B cell (primary cell): ENCODE measurements at regions not wholly inside any gene's neighbourhood (a gene's known extent, or its start where the extent isn't known, plus 50 kb on each side); places are given as distances from the start of the nearest gene placed in this dataset.

Experiments
- ATAC-seq: fragments of 200-7000 bp; cut with Tn5 transposase; one replicate; pipeline ENCODE4 v1.10.0; 2021; ENCODE audit warnings: low read depth, mild to moderate bottlenecking, moderate number of reproducible peaks, moderate library complexity
- CTCF ChIA-PET: fragments of 350-600 bp; sonication (Branson Sonifier 250); formaldehyde crosslinking; loops from one replicate; lab custom pipeline; 2021; ENCODE audit warnings: antibody characterized with exemption, inconsistent platforms; lab: Charles Lee
- POLR2A ChIA-PET: fragments of 350-600 bp; sonication (Branson Sonifier 250); formaldehyde crosslinking; loops from one replicate; lab custom pipeline; 2021; ENCODE audit warnings: antibody characterized with exemption; lab: Charles Lee
- DNase-seq: peaks from one replicate; pipeline ENCODE4 v3.0.0; 2013
- H2AFZ ChIP-seq: 2 replicates; pipeline ENCODE4 v1.6.1; 2012; ENCODE audit warnings: mild to moderate bottlenecking, low read depth, low read length; ENCODE audit not compliant: insufficient read depth, poor library complexity, severe bottlenecking
- H3K27ac ChIP-seq, 2 donors: 1 replicate in 1 of 2; 2 replicates in 1 of 2; pipeline ENCODE4 v1.5.1; 2012 to 2013; ENCODE audit warnings: low read length in 2 of 2, mild to moderate bottlenecking in 2 of 2, moderate library complexity in 1 of 2
- H3K27me3 ChIP-seq, 4 experiments: fragments of 200-600 bp in 1 of 4; sonication (generic) in 1 of 4; replicated peaks in 1 of 4; 1 replicate in 2 of 4; 2 replicates in 2 of 4; pipeline versions ENCODE4 v1.6.1 to v1.7.0; 2013 to 2016; ENCODE audit warnings: low read length in 3 of 4, mild to moderate bottlenecking in 2 of 4, mixed read lengths in 1 of 4, moderate library complexity in 1 of 4; ENCODE audit not compliant: insufficient read depth in 4 of 4, control insufficient read depth in 3 of 4; ENCODE audit errors: control extremely low read depth in 1 of 4
- H3K36me3 ChIP-seq, 2 experiments: replicated peaks in 1 of 2; 1 replicate in 1 of 2; 2 replicates in 1 of 2; pipeline versions ENCODE4 v1.6.1 to v1.7.1; 2013; ENCODE audit warnings: low read length in 1 of 2; ENCODE audit not compliant: insufficient read depth in 2 of 2, control insufficient read depth in 1 of 2; ENCODE audit errors: control extremely low read depth in 1 of 2, extremely low read depth in 1 of 2
- H3K4me1 ChIP-seq, 2 donors: fragments of 200-600 bp in 1 of 2; sonication (generic) in 1 of 2; 1 replicate in 1 of 2; 2 replicates in 1 of 2; pipeline versions ENCODE4 v1.5.1 to v1.6.1; 2013 to 2017; ENCODE audit warnings: low read length in 2 of 2; ENCODE audit not compliant: control insufficient read depth in 2 of 2, insufficient read depth in 2 of 2
- H3K4me2 ChIP-seq: replicated peaks from 2 replicates; pipeline ENCODE3; 2012; ENCODE audit warnings: mild to moderate bottlenecking, low read depth, low read length; ENCODE audit not compliant: poor library complexity, severe bottlenecking
- H3K4me3 ChIP-seq, 5 experiments: fragments of 200-600 bp in 1 of 5; sonication (generic) in 1 of 5; 1 replicate in 3 of 5; 2 replicates in 2 of 5; pipeline versions ENCODE4 v1.5.1 to v1.7.0; 2011 to 2016; ENCODE audit warnings: low read length in 4 of 5, mild to moderate bottlenecking in 4 of 5, low read depth in 2 of 5, control low read depth in 1 of 5, moderate library complexity in 1 of 5; ENCODE audit not compliant: insufficient read depth in 1 of 5; ENCODE audit errors: control extremely low read depth in 1 of 5, extremely low read depth in 1 of 5
- H3K79me2 ChIP-seq: fragments of 200-600 bp; sonication (generic); one replicate; pipeline ENCODE4 v1.6.0; 2016; ENCODE audit warnings: low read length; ENCODE audit not compliant: control insufficient read depth, insufficient read depth
- H3K9ac ChIP-seq: fragments of 200-600 bp; sonication (generic); 2 replicates; pipeline ENCODE4 v1.6.1; 2017; ENCODE audit warnings: mild to moderate bottlenecking, low read length, moderate library complexity
- H3K9me3 ChIP-seq, 3 donors: one replicate each; pipeline versions ENCODE4 v1.6.1 to v1.7.1; 2013; ENCODE audit warnings: low read length in 2 of 3; ENCODE audit not compliant: control insufficient read depth in 2 of 3, insufficient read depth in 1 of 3; ENCODE audit errors: control extremely low read depth in 1 of 3
- H4K20me1 ChIP-seq: 2 replicates; pipeline ENCODE4 v1.6.0; 2012; ENCODE audit warnings: mild to moderate bottlenecking, low read length; ENCODE audit not compliant: insufficient read depth, control insufficient read depth, poor library complexity, severe bottlenecking
- H3K27ac Mint-ChIP-seq: one replicate; pipeline ENCODE4 v1.8.0; 2021; ENCODE audit warnings: mixed read lengths
- H3K27me3 Mint-ChIP-seq: one replicate; pipeline ENCODE4 v1.8.0; 2021; ENCODE audit warnings: mixed read lengths
- H3K4me1 Mint-ChIP-seq: one replicate; pipeline ENCODE4 v1.8.0; 2021; ENCODE audit warnings: mixed read lengths
- H3K4me3 Mint-ChIP-seq: one replicate; pipeline ENCODE4 v1.8.0; 2021; ENCODE audit warnings: mixed read lengths
- H3K9me3 Mint-ChIP-seq: one replicate; pipeline ENCODE4 v1.8.0; 2022; ENCODE audit warnings: mixed read lengths; ENCODE audit not compliant: insufficient read depth
- EZH2 ChIP-seq: IDR thresholded peaks from 2 replicates; pipeline ENCODE4 v1.6.1; 2012; ENCODE audit warnings: borderline replicate concordance, low read depth, mild to moderate bottlenecking, moderate library complexity, low read length; ENCODE audit not compliant: insufficient read depth, poor library complexity, severe bottlenecking
- WGBS: methylation state at CpG from one replicate; pipeline ENCODE4 v1.1.5; 2013; ENCODE audit warnings: missing lambda C conversion rate; ENCODE audit not compliant: insufficient coverage; 5-methylcytosine and 5-hydroxymethylcytosine counted together
- intact Hi-C: fragments of 100-400 bp; cut with micrococcal nuclease; formaldehyde crosslinking; loops from one replicate; pipeline ENCODE4 v1.10.0; 2022
- TF ChIP-seq, protein P1 (sequence below): fragments of 200-600 bp; IDR thresholded peaks from one replicate; pipeline ENCODE4 v1.8.0; 2022; ENCODE audit warnings: antibody characterized with exemption, mild to moderate bottlenecking

DNA sequence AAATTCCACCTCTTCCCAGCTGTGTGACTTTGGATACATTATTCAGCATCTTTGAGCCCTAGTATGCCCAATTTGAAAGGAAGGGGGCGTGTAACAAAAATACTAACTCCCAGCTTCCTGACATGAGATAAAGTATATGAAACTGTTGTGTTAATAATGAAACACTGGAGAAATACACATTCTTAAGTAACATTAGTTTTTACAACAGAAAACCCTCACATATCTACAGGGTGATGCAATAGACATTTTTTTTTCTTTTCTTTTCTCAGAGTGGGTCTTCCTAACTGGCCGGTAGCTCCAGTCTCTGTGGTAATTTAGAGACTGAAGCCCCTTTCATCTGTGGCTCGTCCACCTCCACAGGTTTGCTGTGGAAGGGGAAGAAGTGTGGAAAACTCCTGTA is 79.5 kb downstream of the CD83 start:
- H3K27me3 Mint-ChIP-seq = no peaks in the 10 kb centered on the region
- ATAC-seq = no peak
- H3K27ac Mint-ChIP-seq = no peak overlapping the region
- Histone ChIP-seq H3K79me2 (no peaks in the 10 kb centered on the region), H3K27me3 (no peaks in the 10 kb centered on the region), H3K4me1 (no peaks in the 10 kb centered on the region), H2AFZ (no peak overlapping the region), H3K9ac (no peak overlapping the region), H3K9me3 (peaks cover 0 to 8% (median 0%) of the 10 kb centered on the region in 3 donors), H3K4me2 (no peak overlapping the region), H4K20me1 (no peaks in the 10 kb centered on the region), H3K27ac (no peak overlapping the region), H3K36me3 (no peaks in the 10 kb centered on the region), H3K4me3 (no peak overlapping the region)
- no peak for DNase-seq
- TF ChIP-seq, protein P1, sequence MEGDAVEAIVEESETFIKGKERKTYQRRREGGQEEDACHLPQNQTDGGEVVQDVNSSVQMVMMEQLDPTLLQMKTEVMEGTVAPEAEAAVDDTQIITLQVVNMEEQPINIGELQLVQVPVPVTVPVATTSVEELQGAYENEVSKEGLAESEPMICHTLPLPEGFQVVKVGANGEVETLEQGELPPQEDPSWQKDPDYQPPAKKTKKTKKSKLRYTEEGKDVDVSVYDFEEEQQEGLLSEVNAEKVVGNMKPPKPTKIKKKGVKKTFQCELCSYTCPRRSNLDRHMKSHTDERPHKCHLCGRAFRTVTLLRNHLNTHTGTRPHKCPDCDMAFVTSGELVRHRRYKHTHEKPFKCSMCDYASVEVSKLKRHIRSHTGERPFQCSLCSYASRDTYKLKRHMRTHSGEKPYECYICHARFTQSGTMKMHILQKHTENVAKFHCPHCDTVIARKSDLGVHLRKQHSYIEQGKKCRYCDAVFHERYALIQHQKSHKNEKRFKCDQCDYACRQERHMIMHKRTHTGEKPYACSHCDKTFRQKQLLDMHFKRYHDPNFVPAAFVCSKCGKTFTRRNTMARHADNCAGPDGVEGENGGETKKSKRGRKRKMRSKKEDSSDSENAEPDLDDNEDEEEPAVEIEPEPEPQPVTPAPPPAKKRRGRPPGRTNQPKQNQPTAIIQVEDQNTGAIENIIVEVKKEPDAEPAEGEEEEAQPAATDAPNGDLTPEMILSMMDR = no peak
- no peak for TF ChIP-seq EZH2
- ChIA-PET CTCF (no interaction called here), POLR2A (no interaction called here)
- intact Hi-C loops = no loop called here
- 83% methylated on average over 1 of the region's 3 CpGs for WGBS
- H3K4me3 Mint-ChIP-seq = no peak overlapping the region
- no peaks in the 10 kb centered on the region for H3K4me1 Mint-ChIP-seq
- peaks cover 5% of the 10 kb centered on the region for H3K9me3 Mint-ChIP-seq

DNA sequence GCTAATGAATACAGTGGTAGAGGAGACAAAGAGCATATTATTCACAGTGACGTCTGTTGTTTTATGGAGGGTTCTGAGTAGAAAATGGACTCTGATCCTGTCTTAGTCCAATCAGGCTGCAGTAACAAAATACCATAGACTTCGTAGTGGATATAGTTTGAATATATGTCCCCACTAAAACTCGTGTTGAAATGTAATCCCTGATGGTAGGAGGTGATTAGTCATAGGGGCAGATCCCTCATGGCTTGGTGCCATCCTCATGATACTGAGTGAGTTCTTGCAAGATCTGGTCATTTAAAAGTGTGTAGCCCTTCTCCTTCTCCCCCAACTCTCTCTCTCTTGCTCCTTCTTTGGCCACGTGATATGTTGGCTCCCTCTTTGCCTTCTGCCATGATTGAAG is 82.5 kb downstream of the CD83 start:
- no peaks in the 10 kb centered on the region for H3K4me1 ChIP-seq
- no peak overlapping the region for H3K9ac ChIP-seq
- TF ChIP-seq, protein P1 = no peak
- no peak for TF ChIP-seq EZH2
- no peak overlapping the region for H2AFZ ChIP-seq
- peaks cover 0 to 8% (median 0%) of the 10 kb centered on the region in 3 donors for H3K9me3 ChIP-seq
- H3K4me2 ChIP-seq = no peak overlapping the region
- ATAC-seq (no peak), DNase-seq (no peak)
- no peaks in the 10 kb centered on the region for H4K20me1 ChIP-seq
- H3K27ac ChIP-seq = no peak overlapping the region
- H3K36me3 ChIP-seq = no peaks in the 10 kb centered on the region
- Mint-ChIP-seq H3K4me3 (no peak overlapping the region), H3K27ac (no peak overlapping the region), H3K4me1 (no peaks in the 10 kb centered on the region), H3K9me3 (peaks cover 5% of the 10 kb centered on the region), H3K27me3 (no peaks in the 10 kb centered on the region)
- no peak overlapping the region for H3K4me3 ChIP-seq
- H3K79me2 ChIP-seq = no peaks in the 10 kb centered on the region
- WGBS = 100% methylated on average over 2 of the region's 4 CpGs
- intact Hi-C loops = loop anchor here (10.0 kb wide), 1 partner anchor 1425 kb away; no protein-coding TSS in a partner anchor
- no peaks in the 10 kb centered on the region for H3K27me3 ChIP-seq
- CTCF ChIA-PET = interaction anchor here (1.4 kb wide), 1 partner anchor 291 kb away, joined by 5 read pairs; no protein-coding TSS in a partner anchor
- POLR2A ChIA-PET = no interaction called here
